ENCODE measurements at regions not wholly inside any gene's neighbourhood (a gene's known extent, or its start where the extent isn't known, plus 50 kb on each side); places are given as distances from the start of the nearest gene placed in this dataset.

DNA sequence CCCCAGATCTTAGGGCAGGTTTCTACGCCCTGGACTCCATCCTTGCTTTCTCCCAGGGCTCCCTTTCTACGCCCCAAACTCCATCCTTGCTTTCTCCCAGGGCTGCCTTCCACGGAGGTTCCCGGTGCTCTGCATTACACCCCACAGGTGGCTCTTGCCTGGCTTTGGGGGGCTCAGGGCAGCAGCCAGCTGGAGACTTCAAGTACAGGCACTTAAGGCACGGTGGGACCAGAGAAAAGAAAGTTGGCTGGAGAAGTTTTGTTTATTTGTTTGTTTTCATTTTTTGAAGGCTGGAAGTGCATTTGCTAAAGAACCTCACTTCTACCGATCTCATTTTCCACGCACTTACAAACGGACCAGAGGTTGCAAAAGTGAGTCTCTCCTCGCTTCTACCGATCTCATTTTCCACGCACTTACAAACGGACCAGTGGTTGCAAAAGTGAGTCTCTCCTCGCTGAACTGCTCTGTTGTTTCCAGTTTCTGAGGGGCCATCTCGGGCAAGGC lies 103.8 kb upstream of the MED13L start:
- DNase-seq (ENCODE audit: low read depth in 4 of 4, low spot score in 1 of 4), result no peak

DNA sequence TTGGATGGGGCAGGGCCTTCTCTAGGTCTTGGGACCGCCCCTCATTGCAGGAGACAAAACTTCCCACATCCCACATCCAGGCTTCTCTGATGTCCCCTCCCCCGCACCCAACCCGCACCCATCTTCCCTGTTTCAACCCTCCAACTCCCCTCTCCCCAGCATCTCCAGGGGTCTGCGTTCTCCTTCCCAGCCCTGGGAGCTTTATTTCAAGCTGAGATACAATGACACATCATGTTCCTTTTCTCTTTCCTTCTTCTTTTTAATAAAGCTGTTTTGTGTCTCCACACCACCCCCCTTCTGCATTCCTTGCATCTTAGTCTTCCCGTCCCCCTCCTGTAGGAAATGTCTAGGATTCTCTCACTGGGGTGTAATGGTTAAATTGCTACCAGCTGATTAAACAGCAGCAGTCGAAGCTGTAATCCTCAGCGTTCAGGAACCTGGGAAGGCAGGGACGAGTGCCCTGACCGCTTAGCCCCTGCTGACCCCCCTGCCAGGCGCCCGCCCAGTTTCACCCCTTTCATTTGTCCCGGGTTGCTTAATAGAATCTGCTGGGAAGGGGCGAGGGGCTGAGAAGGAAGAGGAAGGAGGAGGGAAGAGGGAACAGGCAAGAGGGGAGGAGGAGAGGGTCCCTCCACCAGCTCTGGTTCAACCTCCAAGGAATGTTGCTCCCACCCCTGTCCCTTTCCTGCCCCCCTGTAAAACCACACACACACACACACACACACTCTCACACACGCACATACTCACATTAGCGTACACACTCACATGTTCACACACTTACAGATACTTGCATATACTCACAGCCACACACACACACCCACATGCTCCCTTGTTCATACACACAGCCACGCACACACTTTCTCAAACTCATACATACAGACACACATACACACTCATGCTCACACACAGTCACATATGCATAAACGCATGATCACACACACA lies 104.5 kb upstream of the MED13L start:
- DNase-seq (ENCODE audit: low read depth in 4 of 4, low spot score in 1 of 4), result no peak

DNA sequence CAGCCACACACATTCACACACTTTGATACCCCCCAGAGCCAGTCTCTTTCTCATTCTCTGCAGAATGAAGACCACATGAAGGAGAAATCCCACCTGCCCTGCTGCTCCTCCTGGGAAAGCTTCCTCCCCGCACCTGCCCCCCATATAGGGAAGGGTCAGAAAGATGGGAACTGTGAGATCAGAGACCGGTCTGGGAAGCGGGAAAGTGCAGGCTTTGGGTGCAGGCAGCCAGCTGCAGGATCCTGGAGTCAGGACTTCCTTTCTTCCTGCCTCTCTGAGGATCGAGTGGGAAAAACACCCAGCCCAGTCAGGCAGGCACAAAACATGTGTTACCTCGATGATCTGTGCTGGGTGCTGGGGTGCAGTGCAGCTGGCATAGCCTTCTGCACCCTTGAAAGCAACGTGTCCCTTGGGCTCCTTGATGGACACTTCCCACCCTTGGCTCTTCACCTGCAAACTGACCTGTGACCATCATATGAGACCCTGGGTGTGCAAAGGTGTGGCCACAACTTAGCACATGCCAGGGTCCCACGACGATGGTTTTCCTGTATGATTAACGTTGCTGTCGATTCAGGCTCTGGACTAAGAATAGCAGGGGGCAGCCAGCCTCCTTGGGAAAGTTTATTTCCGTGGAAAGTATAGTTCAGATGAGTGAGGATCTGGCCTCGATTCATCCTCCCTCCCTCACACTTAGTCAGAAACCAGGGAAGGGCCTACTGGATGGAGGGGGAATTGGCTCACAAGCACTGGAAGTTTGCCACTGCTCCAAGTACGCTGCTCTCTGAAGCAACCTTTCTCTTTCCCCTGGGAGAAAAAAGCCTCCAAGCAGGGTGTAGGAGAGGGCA lies 105.4 kb upstream of the MED13L start:
- DNase-seq (ENCODE audit: low read depth in 4 of 4, low spot score in 1 of 4), result no peak

DNA sequence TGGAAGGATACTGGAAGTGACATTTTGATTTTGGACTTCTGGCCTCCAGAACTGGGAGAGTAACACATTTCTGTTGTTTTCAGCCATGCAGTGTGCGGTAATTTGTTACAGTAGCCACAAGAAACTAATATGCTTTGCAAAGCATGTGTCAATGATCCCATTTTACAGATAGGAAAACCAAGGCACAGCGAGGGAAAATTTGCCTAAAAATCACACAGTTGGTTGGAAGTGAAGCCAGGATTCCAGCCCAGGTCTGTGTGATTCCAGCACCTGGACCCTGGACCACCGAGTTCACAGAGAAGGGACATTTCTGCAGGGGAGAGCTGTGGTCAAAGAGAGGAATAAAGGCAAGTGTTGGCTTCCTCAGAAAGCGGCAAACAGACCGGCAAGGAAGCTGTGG lies 106.7 kb upstream of the MED13L start:
- no peak for DNase-seq (ENCODE audit: low read depth in 4 of 4, low spot score in 1 of 4)

DNA sequence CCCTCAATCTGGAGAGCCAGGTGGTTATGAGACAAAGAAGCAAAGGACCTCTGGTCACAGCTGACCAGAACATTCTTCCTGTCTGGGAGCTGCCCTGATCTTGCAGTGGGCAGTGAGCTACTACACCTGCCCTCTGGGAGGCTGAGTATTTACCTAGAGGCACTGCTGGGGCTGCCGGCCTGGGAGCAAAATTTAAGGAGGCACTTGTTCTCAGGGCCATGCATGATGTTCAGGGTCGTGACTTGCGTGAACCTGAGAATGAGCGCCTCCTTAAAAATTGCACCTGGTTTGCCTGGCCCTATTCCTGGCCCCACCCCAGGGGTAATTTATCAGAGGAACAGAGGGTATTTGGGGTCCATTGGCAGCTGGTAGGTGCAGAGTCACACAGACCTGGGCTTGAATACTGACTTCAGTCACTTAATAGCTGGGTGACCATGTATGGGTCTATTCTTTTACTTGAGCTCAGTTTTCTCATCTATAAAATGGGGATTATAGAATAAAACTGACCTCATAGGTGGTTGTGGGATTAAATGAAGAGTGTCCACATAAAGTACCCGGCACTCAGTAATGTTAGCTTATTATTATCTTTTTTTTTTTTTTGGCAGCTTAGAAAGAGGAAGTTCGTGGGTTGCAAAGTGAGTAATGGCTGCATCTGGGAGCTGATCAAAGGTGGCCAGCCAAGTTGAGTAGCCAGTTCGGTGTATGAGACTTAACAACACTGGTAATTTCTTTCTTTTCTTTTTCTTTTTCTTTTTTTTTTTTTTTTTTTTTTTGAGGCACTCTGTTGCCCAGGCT lies 107.4 kb upstream of the MED13L start:
- no peak for DNase-seq (ENCODE audit: low read depth in 4 of 4, low spot score in 1 of 4)

DNA sequence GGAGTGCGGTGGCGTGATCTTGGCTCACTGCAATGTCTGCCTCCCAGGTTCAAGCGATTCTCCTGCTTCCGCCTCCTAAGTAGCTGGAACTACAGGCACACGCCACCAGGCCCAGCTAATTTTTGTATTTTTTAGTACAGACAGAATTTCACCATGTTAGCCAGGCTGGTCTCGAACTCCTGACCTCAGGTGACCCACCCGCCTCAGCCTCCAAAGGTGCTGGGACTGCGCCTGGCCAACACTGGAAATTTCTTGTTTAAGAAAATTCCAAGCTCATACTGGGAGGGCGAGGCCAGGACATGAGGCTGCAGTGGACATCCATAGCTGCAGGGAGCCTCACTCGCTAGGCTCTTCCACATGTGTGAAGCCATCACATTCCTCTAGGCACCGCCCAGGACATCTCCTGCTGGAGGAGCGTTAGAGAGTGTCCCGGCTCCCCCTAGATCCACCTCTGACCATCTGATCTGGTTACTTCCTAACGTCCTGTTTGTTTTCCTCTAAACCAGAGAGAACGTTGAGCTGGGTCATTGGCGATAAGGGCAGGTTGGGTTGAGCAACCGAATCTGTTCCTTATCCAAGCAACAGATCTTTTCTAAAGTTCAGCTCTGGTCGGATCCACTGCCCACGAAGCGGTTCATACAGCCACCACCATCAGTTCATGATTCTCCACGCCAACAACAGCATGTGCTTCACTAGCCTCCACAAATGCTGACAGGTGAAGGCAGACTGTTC lies 108.2 kb upstream of the MED13L start:
- no peak for DNase-seq (ENCODE audit: low read depth in 4 of 4, low spot score in 1 of 4)

DNA sequence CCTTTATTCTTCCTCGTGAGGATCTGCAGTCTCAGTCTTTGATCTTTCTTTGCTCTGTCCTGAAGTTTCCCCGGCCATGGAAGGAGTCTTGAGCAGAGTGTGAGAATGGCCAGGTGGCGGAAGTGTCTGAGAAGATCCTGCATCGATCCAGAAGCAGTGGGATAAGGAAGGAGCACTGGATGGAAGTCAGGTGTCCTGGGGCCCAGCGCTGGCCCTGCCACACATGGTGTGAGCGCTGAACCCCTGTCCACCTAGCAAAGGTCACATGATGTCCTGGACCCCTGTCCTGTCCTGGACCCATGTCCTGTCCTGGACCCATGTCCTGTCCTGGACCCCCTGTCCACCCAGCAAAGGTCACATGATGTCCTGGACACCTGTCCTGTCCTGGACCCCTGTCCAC lies 111.8 kb upstream of the MED13L start:
- no peak for DNase-seq (ENCODE audit: low read depth in 4 of 4, low spot score in 1 of 4)

DNA sequence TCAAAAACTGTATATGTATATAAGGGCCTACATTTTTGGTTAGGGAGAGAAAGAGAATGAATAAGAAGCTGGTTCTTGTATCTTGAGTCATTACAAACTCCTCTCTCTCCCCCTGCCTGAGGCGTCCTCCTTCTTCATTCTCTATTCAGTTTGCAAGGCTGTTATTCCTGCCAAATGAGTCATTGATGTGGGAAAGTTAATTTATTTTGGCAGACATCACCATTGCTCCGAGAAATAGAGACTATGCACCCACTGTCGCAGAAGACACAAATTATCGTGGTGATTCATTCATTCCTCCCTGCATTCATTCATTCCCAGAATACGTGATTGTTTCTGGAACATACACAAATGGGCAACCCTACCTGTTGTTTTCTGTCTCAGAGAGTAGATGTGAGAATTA lies 112.5 kb upstream of the MED13L start:
- DNase-seq (ENCODE audit: low read depth in 4 of 4, low spot score in 1 of 4), result no peak

DNA sequence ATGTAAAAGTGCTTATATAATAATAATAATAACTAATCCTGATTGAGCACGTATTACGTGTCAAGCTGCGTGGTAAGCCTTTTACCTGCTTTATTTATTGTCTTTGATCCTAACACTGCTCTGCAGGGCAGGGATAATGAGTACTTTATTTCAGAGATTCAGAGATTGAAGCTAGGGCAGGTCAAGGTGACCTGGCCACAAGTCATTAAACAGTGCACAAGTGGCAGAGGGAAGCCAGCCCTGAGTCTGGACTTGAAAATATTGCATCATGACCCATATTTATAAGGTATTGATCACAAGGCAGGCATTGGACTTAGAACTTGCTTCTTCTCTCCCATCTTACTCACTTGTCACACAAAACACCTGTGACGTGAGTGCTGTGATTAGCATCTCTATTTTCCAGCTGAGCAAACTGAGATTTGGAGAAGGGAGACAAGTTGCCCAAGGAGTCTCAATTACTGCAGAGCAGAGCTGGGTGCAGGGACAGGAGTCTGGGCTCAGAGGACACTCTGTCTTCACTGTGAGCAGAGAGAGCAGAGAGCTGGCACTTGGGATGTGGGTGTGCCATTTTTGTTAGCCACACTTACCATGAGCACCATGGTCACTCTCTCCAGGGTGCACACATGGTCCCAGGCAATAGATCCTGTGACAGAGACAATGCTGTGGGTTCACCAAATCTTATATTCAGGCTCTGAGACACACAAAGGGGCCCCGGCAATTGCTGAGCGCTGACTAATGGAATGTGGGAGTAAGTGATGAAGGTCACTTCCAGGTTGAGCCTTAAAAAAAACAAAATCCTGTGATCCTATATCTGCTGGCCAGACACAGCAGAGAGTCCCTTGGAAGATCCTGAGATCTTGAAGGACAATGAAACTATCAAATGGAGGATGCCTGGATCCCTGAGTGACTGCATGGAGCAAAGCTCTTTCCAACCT lies 113.2 kb upstream of the MED13L start:
- no peak for DNase-seq (ENCODE audit: low read depth in 4 of 4, low spot score in 1 of 4)

DNA sequence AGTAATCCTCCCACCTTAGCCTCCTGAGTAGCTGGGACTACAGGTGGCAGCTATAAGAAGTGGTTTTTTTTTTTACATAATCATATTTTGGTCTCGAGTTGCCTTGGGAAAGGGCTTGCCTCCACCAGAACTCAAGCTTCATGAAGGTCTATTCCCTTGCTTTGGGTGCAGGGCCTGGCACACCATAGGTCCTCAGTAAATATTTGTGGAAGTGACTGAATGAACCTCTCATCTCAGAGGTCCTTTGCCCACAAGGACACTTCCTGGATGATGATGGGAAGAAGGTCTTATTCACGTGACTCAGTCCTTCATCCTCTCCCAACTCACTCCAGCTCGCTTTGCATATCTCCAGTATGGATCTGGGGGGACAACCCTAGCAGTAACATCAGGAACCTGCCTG lies 114.0 kb upstream of the MED13L start:
- DNase-seq (ENCODE audit: low read depth in 4 of 4, low spot score in 1 of 4), result no peak

DNA sequence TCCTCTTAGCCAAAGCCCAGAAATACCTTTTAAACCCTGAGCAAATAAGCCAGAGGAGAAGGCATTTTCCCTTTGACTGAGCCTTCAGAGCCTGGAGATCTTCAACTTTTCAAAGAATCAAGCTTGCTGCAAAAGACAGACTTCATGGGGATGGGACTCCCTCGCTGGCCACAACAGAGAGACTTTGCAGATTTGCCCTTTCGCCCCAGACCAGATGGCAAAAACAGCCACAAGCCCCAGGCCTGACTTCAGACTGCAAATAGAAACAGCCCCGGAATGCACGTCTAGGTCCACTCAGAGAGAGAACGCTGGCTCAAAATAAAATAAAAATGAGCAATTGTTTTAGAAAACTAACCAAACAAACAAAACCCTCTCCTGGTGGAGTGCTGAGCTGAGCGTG lies 114.6 kb upstream of the MED13L start:
- no peak for DNase-seq (ENCODE audit: low read depth in 4 of 4, low spot score in 1 of 4)

DNA sequence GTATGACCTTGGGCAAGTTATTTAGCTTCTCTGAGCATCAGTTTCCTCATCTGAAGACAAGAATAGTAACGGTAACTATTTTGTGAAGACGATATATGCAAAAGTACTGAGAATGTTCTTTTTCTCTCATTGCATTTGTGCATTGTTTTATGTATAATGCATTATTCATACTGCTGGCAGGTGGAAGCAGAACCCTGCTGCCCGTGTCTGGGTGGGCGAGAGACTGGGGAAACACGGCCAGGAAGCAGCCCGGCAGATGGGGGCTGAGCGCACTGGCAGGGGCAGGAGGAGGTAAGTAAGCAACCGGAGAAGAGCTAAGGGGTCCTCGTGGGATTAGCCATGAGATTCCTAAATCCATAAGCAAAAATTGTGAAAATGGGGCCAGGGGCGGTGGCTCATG lies 115.8 kb upstream of the MED13L start:
- no peak for DNase-seq (ENCODE audit: low read depth in 4 of 4, low spot score in 1 of 4)

DNA sequence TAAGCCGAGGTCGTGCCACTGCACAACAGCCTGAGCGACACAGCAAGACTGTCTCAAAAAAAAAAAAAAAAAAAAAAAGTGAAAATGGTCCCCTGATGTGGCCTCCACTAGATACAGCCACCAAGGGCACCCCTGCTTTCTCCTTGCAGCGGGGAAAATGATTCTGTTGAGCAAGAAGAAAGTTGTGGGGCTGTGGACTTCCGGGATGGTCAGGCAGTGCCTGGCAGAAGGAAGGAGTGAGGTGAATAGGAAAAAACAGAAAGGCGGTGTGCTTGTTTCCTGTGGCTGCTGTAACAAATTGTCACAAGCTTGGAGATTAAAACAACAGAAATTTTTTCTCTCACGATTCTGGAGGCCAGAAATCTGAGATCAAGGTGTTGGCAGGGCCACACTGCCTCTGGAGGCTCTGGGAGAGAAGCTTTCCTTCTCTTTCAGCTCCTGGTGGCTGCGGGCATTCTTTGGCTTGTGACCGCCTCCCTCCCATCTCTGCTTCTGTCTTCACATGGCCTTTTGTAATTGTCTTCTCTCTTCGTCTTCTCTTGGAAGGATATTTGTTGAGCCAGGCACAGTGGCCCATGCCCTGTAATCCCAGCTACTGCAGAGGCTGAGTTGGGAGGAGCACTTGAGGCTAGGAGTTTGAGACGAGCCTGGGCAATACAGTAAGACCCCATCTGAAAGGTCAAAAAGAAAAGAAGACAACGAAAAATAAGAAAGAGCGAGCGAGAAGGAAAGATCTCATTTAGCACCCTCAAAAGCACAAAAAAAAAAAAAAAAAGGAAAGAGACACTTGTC lies 116.6 kb upstream of the MED13L start:
- DNase-seq (ENCODE audit: low read depth in 4 of 4, low spot score in 1 of 4), result no peak

DNA sequence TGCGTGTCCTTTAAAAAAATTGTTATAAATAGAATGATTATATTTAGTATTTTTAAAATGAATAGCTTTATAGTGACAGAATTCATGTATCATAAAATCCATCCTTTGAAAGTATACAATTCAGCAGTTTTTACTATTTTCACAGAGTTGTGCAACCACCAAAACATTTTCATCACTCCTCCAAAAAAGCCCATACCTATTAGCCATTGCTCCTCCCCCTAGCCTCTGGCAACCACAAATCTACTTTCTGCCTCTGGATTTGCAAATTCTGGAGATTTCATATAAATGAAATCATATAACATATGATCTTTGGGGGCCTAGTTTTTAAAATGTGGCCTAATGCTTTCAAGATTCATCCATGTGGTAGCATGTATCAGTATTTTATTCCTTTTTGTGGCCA lies 117.9 kb upstream of the MED13L start:
- DNase-seq (ENCODE audit: low read depth in 4 of 4, low spot score in 1 of 4), result no peak

DNA sequence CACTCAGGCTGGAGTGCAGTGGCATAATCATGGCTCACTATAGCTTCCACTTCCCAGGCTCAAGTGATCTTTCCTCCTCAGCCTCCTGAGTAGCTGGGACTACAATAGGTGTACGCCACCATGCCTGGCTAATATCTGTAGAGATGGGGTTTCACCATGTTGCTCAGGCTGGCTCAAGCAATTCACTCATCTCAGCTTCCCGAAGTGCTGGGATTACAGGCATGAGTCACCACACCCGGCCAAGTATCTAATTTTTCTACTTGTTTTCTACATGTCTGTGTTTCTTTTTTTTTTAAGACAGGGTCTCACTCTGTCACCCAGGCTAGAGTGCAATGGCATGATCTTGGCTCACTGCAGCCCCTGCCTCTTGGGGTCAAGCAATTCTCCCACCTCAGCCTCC lies 119.7 kb upstream of the MED13L start:
- DNase-seq (ENCODE audit: low read depth in 4 of 4, low spot score in 1 of 4), result no peak

DNA sequence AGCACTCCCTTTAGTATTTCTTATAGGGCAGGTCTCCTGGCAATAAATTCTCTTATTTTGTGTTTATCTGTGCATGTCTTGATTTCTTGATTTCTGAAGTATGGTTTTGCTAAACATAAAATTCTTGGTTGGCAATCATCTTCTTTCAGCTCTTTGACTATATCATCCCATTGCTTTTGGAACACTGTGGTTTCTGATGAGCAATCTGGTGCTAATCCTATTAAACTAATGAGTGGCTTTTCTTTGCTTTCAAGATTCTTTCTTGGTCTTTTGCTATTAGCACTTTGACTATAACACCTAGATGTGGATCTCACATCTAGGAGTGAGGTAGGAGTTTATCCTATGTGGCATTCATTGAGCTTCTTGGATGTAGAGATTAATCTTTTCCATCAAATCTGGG lies 120.7 kb upstream of the MED13L start:
- no peak for DNase-seq (ENCODE audit: low read depth in 4 of 4, low spot score in 1 of 4)

DNA sequence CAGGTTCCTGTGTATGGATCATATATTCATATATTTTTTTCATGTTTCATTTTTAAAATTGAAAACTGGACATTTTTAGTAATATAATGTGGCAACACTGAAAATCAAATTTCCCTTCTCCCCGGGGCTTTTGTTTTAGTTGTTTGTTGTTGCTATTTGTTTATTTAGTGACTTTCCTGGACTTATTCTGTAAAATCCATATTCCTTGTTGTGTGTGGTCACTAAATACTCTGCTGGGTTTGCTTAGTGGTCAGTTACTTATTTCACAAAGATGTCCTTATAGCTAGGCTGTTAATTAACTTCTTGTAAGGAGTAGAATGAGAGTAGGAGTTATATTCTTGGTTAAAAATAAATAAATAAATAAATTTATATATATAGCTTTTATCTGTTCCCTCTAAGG lies 121.6 kb upstream of the MED13L start:
- DNase-seq (ENCODE audit: low read depth in 4 of 4, low spot score in 1 of 4), result no peak

DNA sequence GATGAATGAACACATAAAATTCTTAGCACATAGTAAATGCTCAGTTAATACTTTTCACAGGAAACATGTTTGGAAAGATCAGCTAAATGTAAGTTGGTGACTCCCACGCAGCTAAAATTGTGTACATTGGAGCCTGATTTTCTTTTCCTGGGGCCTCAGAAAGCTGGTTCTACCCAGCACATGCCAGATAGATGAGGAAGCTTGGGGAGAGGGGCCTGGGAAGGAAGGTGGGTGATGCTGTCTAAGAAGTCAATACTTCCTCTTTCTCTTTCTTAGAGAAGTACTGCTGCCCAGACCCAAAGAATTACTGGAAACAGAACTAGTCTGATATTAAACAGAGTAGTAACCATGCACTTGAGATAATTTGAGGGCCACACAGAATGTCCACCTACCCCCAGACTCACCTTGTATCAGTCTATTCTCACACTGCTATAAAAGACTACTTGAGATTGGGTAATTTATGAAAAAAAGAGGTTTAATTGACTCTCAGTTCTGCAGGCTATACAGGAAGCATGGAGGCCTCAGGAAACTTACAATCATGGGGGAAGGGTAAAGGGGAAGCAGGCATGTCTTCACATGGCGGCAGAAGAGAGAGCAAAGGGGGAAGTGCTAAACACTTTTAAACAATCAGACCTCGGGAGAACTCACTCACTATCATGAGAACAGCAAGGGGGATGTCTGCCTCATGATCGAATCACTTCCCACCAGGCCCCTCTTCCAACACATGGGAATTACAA lies 123.3 kb upstream of the MED13L start:
- no peak for DNase-seq (ENCODE audit: low read depth in 4 of 4, low spot score in 1 of 4)

All from stimulated activated CD4-positive, alpha-beta T cell treated with anti-CD3 and anti-CD28 coated beads, Interleukin-1b, Interleukin-23, amount 100 ng/mL, for 24 hours (primary cell).